ENCODE measurements at regions not wholly inside any gene's neighbourhood (a gene's known extent, or its start where the extent isn't known, plus 50 kb on each side); places are given as distances from the start of the nearest gene placed in this dataset.
"Not testable (repeated sequence)": the region's sequence is repeated elsewhere in the genome, so short reads cannot be mapped to it uniquely, and the experiment has no call there.

DNA sequence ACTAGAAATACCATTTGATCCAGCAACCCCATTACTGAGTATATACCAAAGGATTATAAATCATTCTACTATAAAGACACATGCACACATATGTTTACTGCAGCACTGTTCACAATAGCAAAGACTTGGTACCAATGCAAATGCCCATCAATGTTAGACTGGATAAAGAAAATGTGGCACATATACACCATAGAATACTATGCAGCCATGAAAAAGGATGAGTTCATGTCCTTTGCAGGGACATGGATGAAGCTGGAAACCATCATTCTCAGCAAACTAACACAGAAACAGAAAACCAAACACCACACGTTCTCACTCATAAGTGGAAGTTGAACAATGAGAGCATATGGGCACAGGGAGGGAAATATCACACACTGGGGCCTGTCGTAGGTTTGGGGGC, 106.0 kb downstream of the SPATA18 start:
- DNase-seq (ENCODE audit: low spot score), result not testable (repeated sequence)

DNA sequence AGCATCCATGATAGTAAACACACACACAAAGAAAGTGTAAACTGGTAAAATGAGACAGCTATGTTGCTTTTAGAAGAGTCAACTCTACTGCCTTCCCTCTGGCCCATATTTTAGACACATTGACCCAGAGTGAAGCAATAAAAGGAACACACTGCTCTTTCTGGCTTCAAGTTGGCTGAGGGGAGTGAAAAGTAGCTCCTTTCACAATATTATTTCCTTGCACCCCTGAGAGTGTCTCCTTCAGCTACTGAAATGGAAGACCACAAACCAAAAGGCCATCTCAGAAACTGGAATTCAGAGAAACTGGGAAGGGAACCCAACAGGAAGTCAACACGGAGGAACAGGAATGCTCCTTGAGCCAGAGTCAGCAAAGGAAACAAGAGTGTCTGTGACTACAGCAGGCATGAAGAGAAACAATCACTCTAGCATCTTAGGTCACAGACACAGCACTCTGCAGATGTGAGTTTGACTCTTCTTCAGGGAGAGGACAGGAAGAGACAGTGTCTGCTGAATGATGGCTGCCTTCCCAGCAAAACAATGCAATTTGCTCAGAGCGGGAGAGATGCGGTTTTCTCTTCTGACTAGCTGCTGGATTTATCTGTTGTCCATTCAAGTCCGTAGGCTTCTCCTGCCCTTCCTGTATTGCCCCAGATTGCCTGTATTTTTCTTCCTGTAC, 106.7 kb downstream of the SPATA18 start:
- DNase-seq (ENCODE audit: low spot score), result no peak

DNA sequence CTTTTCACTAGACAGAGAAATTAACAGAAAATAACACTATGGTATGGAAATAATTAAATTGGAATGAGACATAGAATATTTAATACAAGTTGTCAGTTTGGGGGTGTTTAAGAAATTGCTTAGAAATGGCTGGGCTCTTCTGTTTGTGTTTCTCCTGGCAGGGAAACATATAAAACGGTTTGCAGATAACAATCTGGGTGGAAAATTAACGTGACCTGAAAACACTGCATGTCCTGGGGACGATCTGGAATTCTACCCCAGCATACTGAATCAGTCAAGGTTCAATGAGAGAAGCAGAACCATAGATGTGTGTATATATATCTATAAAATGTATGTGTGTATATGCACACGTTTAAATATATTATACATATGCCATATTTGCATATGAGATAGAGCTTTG, 109.8 kb downstream of the SPATA18 start:
- no peak for DNase-seq (ENCODE audit: low spot score)

DNA sequence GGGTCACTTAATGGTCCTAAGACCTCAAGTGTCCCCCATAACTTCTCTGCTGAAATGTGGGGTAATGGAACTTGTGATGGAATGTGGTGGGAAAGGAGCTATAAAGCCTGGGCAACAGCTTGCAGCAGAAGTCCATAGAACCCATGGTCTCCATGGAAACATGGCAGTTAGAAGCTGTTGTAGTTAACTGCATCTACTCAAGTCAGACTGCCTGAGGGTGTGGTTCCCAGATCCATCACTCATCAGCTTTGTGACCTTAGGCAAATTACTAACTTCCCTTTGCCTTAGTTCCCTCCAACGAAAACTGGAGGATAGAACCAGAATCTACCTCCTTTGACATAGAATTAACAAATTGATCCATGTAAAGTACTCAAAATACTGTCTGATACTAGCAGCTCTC, 113.0 kb downstream of the SPATA18 start:
- no peak for DNase-seq (ENCODE audit: low spot score)

DNA sequence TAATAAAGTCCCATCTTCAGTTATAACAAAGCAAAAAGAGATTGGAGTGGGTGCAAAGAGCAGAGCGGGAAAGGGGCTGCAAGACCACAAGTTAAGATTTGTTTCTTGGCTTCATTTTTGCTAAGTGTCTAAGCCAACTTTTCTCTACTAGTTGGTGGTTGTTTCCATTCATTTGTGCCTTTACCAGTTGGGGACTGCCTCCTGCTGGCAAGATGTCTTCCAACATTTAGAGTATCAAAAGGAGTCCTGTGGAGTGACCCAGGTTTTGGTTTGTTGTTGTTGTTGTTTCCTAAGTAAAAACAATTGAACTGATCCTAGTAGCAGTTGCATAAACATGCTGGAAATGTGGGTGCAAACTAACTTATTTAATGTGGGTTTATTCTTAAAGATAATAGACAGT, 121.1 kb downstream of the SPATA18 start:
- no peak for DNase-seq (ENCODE audit: low spot score)

DNA sequence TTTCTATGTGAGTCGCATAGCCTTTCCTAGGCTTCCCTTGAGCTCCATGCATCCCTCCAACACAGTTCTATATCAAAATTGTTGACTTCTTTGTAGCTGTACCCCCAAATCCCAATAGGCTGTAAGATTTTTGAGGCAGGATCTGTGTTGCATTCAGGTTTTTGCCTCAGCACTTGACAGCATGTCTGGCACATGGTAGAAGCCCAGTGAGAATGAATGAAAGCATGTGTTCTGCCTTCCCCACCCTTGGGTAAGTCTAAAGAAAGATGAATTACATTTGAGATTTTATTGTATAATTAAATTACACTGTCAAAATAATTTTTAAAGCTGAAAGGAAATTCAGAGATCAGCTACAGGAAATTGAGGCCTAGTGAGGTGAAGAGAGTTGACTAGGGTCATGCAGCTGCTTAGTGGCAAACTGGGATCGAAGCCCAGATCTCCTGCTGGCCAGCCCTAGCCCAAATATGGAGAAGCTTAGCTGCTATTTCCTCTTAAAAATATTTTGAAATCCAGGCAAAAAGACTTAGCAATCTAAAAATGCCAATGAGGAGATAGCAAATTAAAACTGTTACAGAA, 122.5 kb downstream of the SPATA18 start:
- no peak for DNase-seq (ENCODE audit: low spot score)

DNA sequence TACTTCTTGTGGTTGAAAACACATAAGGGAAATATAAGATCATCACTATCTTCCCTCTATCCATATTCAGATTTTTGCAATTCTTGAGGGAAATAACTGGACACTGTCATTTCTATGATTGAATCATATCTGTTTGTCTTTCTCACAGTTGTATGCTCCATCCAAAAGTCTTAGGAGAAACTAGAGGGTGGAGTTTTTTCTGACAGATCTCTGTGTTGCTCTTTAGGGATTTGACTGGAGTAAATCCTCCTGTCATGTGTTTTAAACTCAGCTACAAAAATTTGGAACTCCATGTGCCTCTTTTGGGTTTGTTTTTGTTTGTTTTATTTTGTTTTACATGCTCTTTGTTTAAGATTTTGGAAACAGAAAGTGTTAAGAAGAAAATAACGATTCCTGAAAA, 136.5 kb downstream of the SPATA18 start:
- no peak for DNase-seq (ENCODE audit: low spot score)

DNA sequence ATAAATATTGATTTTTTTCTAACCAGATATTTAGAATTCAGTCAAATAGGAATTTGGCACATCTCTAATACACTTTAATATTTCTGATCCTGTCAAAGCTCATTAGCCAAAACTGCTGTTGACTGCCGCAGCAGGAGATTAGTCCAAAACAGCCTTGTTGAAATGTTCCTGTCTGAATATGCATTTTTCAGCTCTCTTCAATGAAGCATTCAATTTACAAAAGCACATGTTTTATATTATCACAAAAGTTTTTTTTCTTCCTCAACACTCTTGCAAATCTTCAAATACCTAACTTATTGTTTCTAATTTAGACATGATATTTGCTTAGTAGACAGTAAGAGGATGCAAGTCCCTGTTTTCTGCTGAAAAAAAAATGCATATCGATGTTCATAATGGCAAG, 140.9 kb downstream of the SPATA18 start:
- DNase-seq (ENCODE audit: low spot score), result no peak

DNA sequence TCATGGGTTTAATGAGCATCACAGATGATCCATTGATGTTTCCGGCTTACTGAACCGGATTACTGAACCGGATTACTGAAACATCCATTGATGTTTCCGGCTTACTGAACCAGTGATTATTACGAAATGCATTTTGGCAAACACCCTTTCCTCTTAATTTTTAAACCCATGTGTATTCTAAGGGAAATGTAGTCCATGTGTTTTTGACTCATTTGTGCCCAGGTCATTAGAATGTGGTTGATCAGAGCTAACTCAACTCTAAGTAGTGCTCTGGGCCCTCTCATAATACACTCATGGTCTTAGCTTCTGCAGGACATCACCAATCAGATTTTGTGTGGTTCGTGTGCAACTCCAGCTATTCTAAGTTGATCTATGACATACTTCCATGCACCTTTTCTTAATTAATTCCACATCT, 141.6 kb downstream of the SPATA18 start:
- no peak for DNase-seq (ENCODE audit: low spot score)

DNA sequence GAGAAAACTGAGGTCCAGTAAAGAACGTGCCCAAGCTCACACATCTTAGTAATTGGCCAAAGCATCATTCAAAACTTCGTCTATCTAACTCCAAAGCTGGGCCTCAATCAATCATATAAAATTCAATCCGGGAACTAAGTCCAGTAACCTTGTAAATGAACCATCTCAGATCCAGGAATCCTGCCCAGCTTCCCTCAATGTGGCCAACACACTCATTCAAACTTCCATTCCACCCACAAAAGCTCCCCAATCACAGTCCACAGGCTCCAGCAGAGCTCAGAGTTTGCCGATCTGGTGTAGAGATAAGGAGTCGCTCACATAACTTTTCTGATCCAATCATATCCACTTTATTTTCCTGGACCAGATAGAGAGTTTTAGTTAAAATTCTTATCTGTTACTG, 144.8 kb downstream of the SPATA18 start:
- no peak for DNase-seq (ENCODE audit: low spot score)

DNA sequence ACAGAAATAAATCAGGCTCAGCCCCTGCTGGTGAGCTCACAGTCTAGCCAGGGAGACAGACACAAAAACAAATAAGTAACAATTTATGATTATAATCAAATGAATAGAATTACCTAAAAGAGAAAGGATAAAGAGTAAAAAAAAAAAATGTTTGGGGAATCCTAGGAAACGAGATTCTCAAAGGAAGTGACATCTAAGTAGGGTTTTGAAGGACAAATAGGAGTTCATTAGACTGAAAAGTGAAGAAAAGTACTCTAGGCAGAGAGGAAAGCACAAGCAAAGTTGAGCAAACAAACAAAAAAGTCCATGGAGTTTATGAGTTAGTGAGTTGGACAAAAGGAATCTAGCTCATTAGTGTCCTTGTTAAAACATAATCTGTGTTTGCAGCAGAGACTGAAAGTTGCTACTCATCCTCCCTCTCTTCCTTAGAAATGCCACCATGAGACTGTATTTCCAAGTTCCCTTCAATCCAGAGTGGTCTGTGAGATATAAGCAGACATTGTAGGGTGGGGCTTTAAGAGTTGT, 145.6 kb downstream of the SPATA18 start:
- DNase-seq (ENCODE audit: low spot score), result no peak

DNA sequence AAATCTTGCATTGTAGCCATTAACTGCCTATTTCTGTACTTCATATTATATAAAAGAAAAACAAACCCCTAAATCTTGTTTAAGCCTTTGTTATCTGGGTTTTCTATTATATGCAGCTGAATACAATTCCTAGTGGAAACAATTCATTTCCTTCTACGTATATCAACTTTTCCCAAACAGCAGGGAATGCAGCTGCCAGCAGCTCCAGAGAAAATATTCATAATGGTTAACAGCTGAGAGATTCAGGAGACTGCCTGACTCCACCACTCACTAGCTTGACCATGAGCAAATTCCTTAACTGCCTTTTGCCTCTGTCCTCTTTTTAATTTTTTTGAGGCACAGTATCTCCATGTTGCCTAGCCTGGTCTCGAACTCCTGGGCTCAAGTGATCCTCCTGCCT, 146.2 kb downstream of the SPATA18 start:
- DNase-seq (ENCODE audit: low spot score), result no peak

DNA sequence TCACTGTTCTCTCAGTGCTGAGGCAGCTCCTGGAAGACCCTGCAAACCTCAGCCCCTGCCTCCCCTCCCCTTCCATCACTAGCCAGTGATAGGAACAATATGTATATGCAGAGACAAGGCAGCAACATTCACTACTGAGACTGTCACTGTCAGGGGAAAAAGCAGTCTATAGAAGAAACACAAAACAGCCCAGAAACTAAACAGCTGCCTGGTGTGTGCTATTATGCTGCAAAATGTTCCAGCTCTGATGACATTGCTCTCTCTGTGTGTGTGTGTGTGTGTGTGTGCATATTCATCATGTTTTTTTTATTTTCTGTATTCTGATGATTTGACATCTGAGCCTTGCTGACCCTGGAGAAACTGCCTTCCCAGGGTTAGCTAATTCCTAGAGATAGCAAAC, 147.2 kb downstream of the SPATA18 start:
- no peak for DNase-seq (ENCODE audit: low spot score)

DNA sequence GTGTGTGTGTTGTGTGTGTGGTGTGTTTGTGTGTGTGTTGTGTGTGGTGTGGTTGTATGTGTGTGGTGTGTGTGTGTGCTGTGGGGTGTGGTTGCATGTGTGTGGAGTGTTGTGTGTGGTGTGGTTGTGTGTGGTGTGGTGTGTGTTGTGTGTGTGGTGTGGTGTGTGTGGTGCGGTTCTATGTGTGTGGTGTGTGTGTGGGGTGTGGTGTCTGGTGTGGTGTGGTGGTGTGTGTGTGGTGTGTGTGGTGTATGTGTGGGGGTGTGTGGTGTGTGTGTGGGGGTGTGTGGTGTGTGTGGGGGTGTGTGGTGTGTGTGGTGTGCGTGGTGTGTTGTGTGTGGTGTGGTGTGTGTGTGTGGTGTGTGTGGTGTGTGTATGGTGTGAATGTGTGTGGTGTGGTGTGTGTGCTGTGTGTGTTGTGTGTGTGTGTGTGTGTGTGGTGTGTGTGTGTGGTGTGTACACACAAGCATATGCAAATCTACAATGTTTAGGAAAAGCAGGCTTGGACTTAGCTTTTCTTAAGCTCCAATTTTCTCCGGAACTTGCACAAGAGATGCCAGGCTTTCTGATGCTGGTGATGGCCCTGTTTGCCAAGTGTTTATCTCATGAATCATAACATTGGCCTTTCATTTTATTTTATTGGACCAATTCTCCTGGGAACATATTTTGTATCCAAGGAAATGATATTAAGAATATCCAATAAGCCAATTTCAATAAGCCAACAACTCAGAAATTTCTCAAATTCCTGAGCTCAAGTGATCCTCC, 148.7 kb downstream of the SPATA18 start:
- no peak for DNase-seq (ENCODE audit: low spot score)

DNA sequence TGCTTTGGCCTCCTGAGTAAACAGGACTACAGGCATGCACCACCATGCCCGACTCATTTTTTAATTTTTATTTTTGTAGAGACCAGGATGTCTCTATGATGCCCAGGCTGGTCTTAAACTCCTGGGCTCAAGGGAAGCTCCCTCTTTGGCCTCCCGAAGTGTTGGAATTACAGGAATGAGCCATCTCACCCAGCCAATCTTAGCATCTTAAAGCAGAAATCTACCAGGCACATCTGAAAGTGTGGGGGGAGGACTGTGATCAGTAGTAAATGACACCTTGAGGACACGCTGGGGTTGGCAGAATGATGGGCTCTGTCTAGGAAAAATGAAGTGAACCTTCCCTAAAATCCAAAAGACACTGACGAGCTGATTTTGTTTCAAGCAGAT, 149.2 kb downstream of the SPATA18 start:
- no peak for DNase-seq (ENCODE audit: low spot score)

DNA sequence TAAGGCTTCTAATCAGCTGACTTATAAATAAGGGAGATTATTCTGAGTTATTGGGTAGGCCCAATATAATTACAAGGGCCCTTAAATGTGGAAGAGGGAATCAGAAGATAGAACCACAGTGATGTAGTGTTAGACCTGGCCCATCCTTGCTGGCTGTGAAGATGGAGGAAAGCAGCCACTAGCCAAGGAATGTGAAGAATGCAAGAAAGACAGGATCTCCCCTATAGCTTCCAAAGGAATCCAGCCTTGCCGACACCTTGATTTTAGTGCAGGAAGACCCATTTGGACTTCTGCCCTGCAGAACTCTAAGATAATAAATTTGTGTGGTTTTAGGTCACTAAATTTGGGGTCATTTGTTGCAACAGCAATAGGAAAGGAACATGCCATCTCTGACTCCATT, 150.6 kb downstream of the SPATA18 start:
- DNase-seq (ENCODE audit: low spot score), result no peak

DNA sequence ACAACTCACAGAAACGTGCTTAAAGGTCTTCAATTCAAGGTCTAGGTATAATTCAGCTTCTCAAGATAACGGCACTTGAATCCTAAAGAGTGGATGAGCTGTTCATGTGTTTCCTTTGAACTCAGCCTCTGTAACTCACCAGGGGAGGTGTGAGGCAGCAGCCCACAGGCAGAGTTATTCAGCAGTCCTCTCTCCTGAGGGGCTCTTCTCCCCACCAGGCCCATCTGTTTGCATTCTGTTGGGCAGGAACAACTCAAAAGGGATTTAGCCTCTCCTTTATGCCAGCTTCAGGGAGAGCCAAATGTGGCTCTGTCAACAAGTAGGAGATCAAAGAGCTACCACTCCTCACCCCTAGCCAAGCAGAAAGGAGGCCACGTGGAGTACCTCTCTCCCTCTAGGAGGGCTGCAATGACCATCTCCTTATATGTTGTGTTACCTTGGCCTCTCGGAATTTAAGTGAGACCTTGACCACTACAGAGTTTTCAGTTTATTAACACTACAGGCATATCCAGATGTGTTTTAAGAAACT, 151.2 kb downstream of the SPATA18 start:
- DNase-seq (ENCODE audit: low spot score), result no peak

DNA sequence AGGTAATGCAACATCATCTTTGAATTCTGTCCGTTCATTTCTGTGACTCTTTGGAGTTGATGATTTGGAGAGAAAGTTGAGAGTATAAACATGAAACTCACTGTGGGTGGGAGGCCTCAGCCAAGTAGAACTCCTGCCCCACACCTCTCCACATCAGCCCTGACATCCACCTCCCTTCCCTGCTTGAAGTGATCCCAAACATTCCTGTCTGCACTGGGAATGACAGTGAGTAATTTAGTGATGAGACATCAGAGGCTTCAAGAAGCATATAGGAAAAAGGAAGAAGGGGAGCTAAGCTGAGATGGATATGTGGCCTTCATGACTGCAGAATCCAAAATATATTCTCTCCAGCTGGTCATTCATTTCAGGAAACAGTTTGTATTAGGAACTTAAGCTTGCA, 151.8 kb downstream of the SPATA18 start:
- DNase-seq (ENCODE audit: low spot score), result no peak

DNA sequence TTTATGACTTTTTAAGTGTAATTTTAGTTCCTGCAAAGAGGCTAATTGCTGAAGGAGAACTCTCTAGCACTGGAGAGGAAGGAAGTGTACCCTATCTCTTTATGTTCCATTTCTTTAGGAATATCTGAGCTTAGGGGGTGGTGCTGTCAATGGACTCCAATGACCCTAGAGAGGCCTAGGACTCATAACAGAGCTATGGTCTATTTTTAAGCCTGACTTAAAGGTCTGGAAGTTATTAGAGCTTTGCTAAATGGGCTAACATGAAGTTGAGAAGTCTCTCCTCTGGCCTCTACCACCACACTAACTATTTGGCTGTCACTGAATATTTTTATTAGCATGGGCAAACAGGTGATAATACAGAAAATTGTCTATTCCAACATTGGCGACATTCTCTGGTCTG, 152.2 kb downstream of the SPATA18 start:
- no peak for DNase-seq (ENCODE audit: low spot score)

DNA sequence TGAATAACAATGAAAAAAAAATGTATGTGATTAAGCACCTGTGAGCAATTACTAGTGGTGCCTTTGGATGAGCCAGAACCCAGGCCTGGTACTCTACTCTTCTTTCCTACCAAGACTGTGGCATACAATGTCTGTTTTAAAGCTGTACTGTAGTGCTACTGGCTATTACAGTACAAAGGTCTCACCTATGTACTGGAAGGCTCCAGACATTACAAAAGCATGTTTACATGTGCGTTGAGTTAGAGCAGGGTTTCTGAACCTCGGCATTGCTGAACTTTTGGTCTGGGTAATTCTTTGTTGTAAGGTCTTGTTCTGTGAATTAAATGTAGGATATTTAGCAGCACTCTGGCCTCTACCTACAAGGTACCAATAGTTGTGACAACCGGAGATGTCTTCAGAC, 153.8 kb downstream of the SPATA18 start:
- DNase-seq (ENCODE audit: low spot score), result no peak

DNA sequence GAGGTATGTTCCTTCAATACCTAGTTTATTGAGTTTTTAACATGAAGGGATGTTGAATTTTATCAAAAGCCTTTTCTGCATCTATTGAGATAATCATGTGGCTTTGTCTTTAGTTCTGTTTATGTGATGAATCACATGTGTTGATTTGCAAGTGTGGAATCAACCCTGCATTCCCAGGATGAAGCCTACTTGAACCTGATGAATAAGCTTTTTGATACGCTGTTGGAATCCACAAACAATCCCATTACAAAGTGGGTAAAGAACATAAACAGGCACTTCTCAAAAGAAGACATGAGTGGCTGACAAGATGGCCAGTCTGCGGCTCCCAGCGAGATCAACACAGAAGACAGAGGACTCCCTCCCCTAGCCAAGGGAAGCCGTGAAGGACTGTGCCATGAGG, 156.0 kb downstream of the SPATA18 start:
- not testable (repeated sequence) for DNase-seq (ENCODE audit: low spot score)

DNA sequence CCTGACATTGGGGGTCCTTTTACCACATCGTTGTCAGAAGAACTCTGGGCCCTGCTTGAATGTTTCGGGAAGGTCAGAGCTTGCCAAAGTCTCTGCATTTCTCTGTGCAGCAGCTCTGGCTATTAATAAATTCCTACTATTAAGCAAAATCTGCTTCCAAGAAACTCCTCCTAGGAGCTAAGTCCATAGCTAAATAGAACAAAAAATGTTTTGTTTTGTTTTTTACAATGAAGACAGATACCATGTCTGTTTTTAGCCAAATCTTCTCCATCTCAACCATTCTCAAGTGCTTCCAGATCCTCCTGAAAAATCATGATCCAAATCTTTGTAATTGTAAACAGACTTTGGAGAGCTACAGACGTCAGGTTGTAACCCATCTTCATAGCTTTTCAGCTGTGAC, 161.6 kb downstream of the SPATA18 start:
- DNase-seq (ENCODE audit: low spot score), result no peak

DNA sequence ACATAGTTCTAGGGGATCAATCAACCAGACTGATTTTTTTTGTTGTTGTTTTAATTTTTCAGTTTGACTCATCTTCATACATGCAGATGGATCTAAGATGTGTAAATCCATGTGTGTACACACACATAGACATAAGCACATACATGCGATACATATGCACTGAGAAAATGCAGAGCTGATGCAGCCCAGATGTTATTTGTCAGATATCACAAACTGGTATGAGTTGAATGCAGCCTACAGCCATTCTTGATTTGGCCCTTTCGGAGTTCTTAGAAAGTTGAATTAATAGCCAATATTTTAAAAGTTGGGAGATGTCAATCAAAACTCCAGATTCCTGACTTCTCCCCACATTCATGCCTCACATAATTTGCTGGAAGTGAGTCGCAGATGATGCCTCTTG, 180.4 kb downstream of the SPATA18 start:
- DNase-seq (ENCODE audit: low spot score), result no peak

All from ecto neural progenitor cell (in vitro differentiated cells).